AG09309 (cell line): ENCODE measurements at regions not wholly inside any gene's neighbourhood (a gene's known extent, or its start where the extent isn't known, plus 50 kb on each side); places are given as distances from the start of the nearest gene placed in this dataset.

Source experiments
- DNase-seq: peaks from one replicate; pipeline ENCODE4 v3.0.0-alpha.2; 2010; ENCODE audit warnings: low read depth
- H3K4me3 ChIP-seq: 2 replicates; pipeline ENCODE4 v1.5.1; 2011; ENCODE audit warnings: mild to moderate bottlenecking, low read depth, low read length, moderate library complexity; ENCODE audit not compliant: control insufficient read depth
- CTCF ChIP-seq: IDR thresholded peaks from 2 replicates; pipeline ENCODE4 v1.5.1; 2011; ENCODE audit warnings: mild to moderate bottlenecking, low read depth, low read length, inconsistent platforms; ENCODE audit not compliant: insufficient read depth, control insufficient read depth; ENCODE audit errors: missing control alignments

GRCh38 chr2:120906914-120907313 is 171.2 kb downstream of the GLI2 start:
- DNase-seq, result no peak
- H3K4me3 ChIP-seq, result no peak overlapping the region
- no peak for TF ChIP-seq CTCF

GRCh38 chr2:120907822-120908221 is 172.2 kb downstream of the GLI2 start:
- no peak overlapping the region for H3K4me3 ChIP-seq
- DNase-seq, result no peak
- TF ChIP-seq CTCF, result peak; percentile 5

- no peak overlapping the region for H3K4me3 ChIP-seq
- TF ChIP-seq CTCF, result no peak
- no peak for DNase-seq
Measured at GRCh38 chr2:120908314-120908975, 172.8 kb downstream of the GLI2 start.

- no peak for DNase-seq
- TF ChIP-seq CTCF, result no peak
- no peak overlapping the region for H3K4me3 ChIP-seq
Measured at GRCh38 chr2:120909102-120909501, 173.4 kb downstream of the GLI2 start.

- no peak for DNase-seq
- H3K4me3 ChIP-seq, result no peak overlapping the region
- no peak for TF ChIP-seq CTCF
Measured at GRCh38 chr2:120910164-120910563, 174.5 kb downstream of the GLI2 start.

GRCh38 chr2:120910956-120911951 is 175.6 kb downstream of the GLI2 start:
- no peak overlapping the region for H3K4me3 ChIP-seq
- TF ChIP-seq CTCF, result no peak
- DNase-seq, result no peak
